ENCODE measurements at regions not wholly inside any gene's neighbourhood (a gene's known extent, or its start where the extent isn't known, plus 50 kb on each side); places are given as distances from the start of the nearest gene placed in this dataset.
"Not testable (repeated sequence)": the region's sequence is repeated elsewhere in the genome, so short reads cannot be mapped to it uniquely, and the experiment has no call there.

- Histone ChIP-seq H3K4me2 (ENCODE audit: low read length) (no peak overlapping the region), H3K27ac (ENCODE audit: low read length) (no peak overlapping the region), H3K79me2 (replicated peaks; ENCODE audit: insufficient read depth, low read length) (no peaks in the 10 kb centered on the region), H3K4me3 (ENCODE audit: low read length) (no peak overlapping the region), H3K9me3 (ENCODE audit: low read length) (no peaks in the 10 kb centered on the region), H3K9me2 (ENCODE audit: insufficient read depth, low read length) (no peaks in the 10 kb centered on the region), H3K27me3 (ENCODE audit: insufficient read depth, low read depth, low read length) (no peaks in the 10 kb centered on the region), H3K36me3 (ENCODE audit: insufficient read depth, low read length) (no peaks in the 10 kb centered on the region), H4K20me1 (ENCODE audit: insufficient read depth) (no peaks in the 10 kb centered on the region), H3F3A (ENCODE audit: insufficient read depth, low read length, poor library complexity, severe bottlenecking) (no peaks in the 10 kb centered on the region), H3K9ac (ENCODE audit: low read length) (no peak overlapping the region), H2AFZ (ENCODE audit: low read depth, low read length) (no peak overlapping the region)
- TF ChIP-seq REST (IDR thresholded peaks at IDR 0.05; ENCODE audit: borderline replicate concordance) (no peak), TAF1 (IDR thresholded peaks at IDR 0.05; ENCODE audit: low read depth) (no peak), EP300 (conservative IDR thresholded peaks at IDR 0.05; ENCODE audit: poor library complexity, severe bottlenecking) (no peak), MXI1 (conservative IDR thresholded peaks at IDR 0.05; ENCODE audit: poor library complexity, severe bottlenecking) (no peak)
These were observed 275.0 kb upstream of the KITLG start for GRCh38 chr12:88855301-88855700.

- no peak overlapping the region for H3K9ac ChIP-seq (ENCODE audit: low read length)
- H2AFZ ChIP-seq (ENCODE audit: low read depth, low read length): no peak overlapping the region
- H3K9me2 ChIP-seq (ENCODE audit: insufficient read depth, low read length): no peaks in the 10 kb centered on the region
- no peaks in the 10 kb centered on the region for H3K36me3 ChIP-seq (ENCODE audit: insufficient read depth, low read length)
- no peak for TF ChIP-seq CTCF (IDR thresholded peaks at IDR 0.05; ENCODE audit: poor library complexity, severe bottlenecking)
- TF ChIP-seq POLR2AphosphoS5 (IDR thresholded peaks at IDR 0.05): no peak
- no peak for TF ChIP-seq REST (IDR thresholded peaks at IDR 0.05; ENCODE audit: borderline replicate concordance)
- TF ChIP-seq SMC3 (conservative IDR thresholded peaks at IDR 0.05; ENCODE audit: poor library complexity): no peak
- TF ChIP-seq EP300 (conservative IDR thresholded peaks at IDR 0.05; ENCODE audit: poor library complexity, severe bottlenecking): no peak
- no peak for TF ChIP-seq EZH2 (IDR thresholded peaks at IDR 0.05; ENCODE audit: borderline replicate concordance, insufficient read depth, low read length, poor library complexity, severe bottlenecking)
- no peaks in the 10 kb centered on the region for H3K27me3 ChIP-seq (ENCODE audit: insufficient read depth, low read depth, low read length)
- H4K20me1 ChIP-seq (ENCODE audit: insufficient read depth): no peaks in the 10 kb centered on the region
- no peak overlapping the region for H3K4me3 ChIP-seq (ENCODE audit: low read length)
- H3K79me2 ChIP-seq (replicated peaks; ENCODE audit: insufficient read depth, low read length): no peaks in the 10 kb centered on the region
- no peak overlapping the region for H3K4me2 ChIP-seq (ENCODE audit: low read length)
- no peaks in the 10 kb centered on the region for H3F3A ChIP-seq (ENCODE audit: insufficient read depth, low read length, poor library complexity, severe bottlenecking)
- no peaks in the 10 kb centered on the region for H3K9me3 ChIP-seq (ENCODE audit: low read length)
- no peak overlapping the region for H3K27ac ChIP-seq (ENCODE audit: low read length)
These were observed 274.0 kb upstream of the KITLG start for GRCh38 chr12:88854260-88854659.

- H3K4me2 ChIP-seq (ENCODE audit: low read length); H3K9ac ChIP-seq (ENCODE audit: low read length): not testable (repeated sequence)
These were observed 267.0 kb upstream of the KITLG start for GRCh38 chr12:88847246-88847645.

More at GRCh38 chr12:88847246-88847645, 267.0 kb upstream of the KITLG start:
- H3K9me2 ChIP-seq (ENCODE audit: insufficient read depth, low read length); H3F3A ChIP-seq (ENCODE audit: insufficient read depth, low read length, poor library complexity, severe bottlenecking); H4K20me1 ChIP-seq (ENCODE audit: insufficient read depth); H3K79me2 ChIP-seq (replicated peaks; ENCODE audit: insufficient read depth, low read length); H2AFZ ChIP-seq (ENCODE audit: low read depth, low read length); H3K4me3 ChIP-seq (ENCODE audit: low read length); H3K27ac ChIP-seq (ENCODE audit: low read length); H3K36me3 ChIP-seq (ENCODE audit: insufficient read depth, low read length); H3K9me3 ChIP-seq (ENCODE audit: low read length); H3K27me3 ChIP-seq (ENCODE audit: insufficient read depth, low read depth, low read length): not testable (repeated sequence)
